ENCODE measurements at regions not wholly inside any gene's neighbourhood (a gene's known extent, or its start where the extent isn't known, plus 50 kb on each side); places are given as distances from the start of the nearest gene placed in this dataset.

GRCh38 chr1:228920831-228921230 lies 185.6 kb downstream of the RHOU start:
- no peak for DNase-seq (ENCODE audit: low spot score)

DNA sequence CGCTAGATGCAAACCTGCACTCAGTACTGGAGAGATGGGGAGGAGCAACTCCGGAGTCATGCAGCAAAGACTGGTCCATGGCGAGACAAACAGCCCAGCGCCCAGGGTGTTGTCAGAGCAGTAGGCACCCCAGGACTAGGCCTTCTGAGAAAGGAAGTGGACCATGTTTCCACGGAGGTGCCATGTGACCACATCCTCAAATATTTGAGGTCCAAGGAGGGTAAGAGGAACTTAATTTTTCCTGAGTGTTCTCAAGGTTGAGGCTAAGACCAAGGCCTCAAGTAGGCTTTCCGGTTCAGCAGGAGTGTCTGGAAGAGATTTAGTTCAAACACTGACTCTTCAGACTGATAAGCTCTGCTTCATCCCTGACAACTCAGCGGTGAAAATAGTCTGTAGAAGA lies 186.2 kb downstream of the RHOU start:
- DNase-seq (ENCODE audit: low spot score): no peak

DNA sequence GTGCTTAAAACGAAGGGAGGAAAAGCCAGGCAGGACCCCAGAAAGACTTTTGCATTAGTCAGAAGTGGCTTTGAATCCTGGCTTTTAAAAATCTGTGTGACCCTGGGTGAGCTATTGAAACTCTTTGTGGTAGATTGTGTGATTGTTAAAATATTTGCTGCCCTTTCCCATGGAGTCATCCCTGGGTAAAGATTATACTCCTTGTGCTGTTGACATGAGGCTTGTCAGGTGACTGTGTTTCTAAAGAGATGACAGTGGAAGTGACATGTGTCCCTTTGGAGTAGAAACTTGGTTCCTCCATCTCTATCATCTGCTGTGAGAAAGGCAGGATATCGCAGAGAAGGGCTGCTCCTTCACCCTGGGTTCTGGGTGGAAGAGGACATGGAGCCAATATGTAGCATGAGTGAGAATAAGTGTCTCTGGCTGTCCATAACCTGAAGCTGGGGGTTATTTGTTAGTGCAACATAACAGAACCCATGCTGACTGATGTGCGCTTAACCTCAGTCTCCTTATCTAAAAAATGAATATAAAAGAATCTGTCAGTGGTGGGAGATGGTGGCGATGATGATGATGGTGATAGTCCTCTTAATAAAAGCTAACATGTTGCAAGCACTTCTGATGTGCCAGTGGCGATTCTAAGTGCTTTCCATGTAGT lies 187.6 kb downstream of the RHOU start:
- no peak for DNase-seq (ENCODE audit: low spot score)

- no peak for DNase-seq (ENCODE audit: low spot score)
These were observed 188.9 kb downstream of the RHOU start for GRCh38 chr1:228923973-228924686.

- no peak for DNase-seq (ENCODE audit: low spot score)
These were observed 190.4 kb downstream of the RHOU start for GRCh38 chr1:228925691-228926090.

- DNase-seq (ENCODE audit: low spot score): no peak
These were observed 192.1 kb downstream of the RHOU start for GRCh38 chr1:228927421-228927820.

GRCh38 chr1:228927946-228928898 lies 192.9 kb downstream of the RHOU start:
- no peak for DNase-seq (ENCODE audit: low spot score)

- DNase-seq (ENCODE audit: low spot score): no peak
These were observed 194.3 kb downstream of the RHOU start for GRCh38 chr1:228929476-228930027.

GRCh38 chr1:228930479-228930957 lies 195.2 kb downstream of the RHOU start:
- no peak for DNase-seq (ENCODE audit: low spot score)

DNA sequence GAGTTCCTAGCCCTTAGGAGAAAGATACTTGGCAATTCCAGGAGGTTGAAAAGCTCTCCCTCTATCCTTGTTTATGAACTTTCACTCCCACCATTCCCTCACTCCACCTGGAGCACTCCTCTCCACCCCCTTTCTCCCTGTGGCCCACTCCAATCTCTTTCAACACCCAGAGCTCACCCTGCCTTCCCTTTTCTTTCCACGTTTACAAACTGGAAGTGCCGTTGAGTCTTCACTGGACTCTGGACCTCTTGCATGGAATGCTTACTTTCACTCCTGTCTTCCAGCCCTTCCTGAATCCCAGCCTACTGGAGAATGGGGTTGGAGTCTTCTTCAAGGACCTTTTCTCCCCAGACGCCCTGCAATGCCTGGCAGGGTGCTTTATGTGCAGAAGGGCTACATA lies 198.5 kb downstream of the RHOU start:
- DNase-seq (ENCODE audit: low spot score): no peak

- no peak for DNase-seq (ENCODE audit: low spot score)
These were observed 200.0 kb downstream of the RHOU start for GRCh38 chr1:228935198-228935663.

- no peak for DNase-seq (ENCODE audit: low spot score)
These were observed 200.8 kb downstream of the RHOU start for GRCh38 chr1:228935855-228936727.

GRCh38 chr1:228936881-228937280 lies 201.6 kb downstream of the RHOU start:
- no peak for DNase-seq (ENCODE audit: low spot score)

DNA sequence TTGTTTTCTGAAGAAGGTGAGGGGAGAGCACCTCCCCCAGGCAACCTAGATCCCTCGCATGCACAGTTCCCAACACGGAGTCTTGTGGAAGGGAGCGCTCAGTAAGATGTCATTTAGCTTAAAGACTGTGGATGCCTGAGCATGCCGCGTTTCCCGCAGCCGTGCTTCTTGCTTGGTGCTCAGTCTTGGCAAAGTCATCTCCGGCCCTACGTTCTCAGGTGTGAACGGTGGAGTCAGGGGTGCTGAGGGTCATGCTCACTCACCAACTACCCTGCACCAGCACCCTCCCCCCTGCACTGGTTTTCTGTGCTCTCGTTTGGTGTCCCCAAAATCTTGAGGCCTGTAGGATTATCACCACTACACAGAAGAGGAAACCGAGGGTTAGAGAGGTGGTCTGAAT lies 202.1 kb downstream of the RHOU start:
- no peak for DNase-seq (ENCODE audit: low spot score)

DNA sequence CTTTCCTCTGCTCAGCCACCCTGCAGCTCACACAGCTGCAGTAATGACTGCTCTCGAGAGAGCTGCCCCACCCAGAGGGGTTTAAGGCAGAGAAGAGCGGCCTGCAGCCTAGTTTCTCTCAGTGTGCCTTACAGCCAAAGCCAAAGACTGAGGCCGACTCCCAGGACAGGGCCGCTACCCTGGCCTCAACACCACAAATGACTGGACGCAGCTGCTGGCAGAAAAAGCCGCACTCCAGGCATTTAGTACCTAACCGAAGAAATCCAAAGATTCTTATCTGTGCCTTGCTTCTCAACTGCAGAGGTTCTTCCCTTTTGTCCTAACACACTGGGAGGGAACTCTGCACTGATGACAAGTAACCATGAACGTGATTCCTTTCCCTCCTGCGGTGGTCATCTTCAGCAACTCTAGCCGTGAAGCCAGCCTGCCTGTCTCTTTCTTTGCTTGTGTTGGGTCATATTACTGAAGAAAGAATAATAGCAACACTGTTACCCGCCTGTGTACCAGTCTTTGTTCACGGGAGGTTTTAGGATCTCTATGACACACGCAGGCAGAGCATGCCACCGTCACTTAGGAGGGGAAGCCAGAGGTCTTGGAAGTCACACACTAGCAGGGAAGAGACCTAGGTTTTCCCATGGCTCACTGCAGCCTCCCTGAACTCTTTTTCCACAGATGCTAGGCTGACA lies 202.7 kb downstream of the RHOU start:
- no peak for DNase-seq (ENCODE audit: low spot score)

- DNase-seq (ENCODE audit: low spot score): no peak
These were observed 203.2 kb downstream of the RHOU start for GRCh38 chr1:228938537-228938901.

- DNase-seq (ENCODE audit: low spot score): no peak
These were observed 203.9 kb downstream of the RHOU start for GRCh38 chr1:228939001-228939691.

- DNase-seq (ENCODE audit: low spot score): no peak
These were observed 204.7 kb downstream of the RHOU start for GRCh38 chr1:228939881-228940392.

GRCh38 chr1:228940526-228940925 lies 205.2 kb downstream of the RHOU start:
- DNase-seq (ENCODE audit: low spot score): no peak

- DNase-seq (ENCODE audit: low spot score): no peak
These were observed 205.6 kb downstream of the RHOU start for GRCh38 chr1:228940926-228941325.
